IMR-90 (cell line): ENCODE measurements at regions not wholly inside any gene's neighbourhood (a gene's known extent, or its start where the extent isn't known, plus 50 kb on each side); places are given as distances from the start of the nearest gene placed in this dataset.

ENCODE experiments used
- ATAC-seq: fragments of 200-7000 bp; cut with Tn5 transposase; 2 replicates; pipeline ENCODE4 v1.9.1; 2020; ENCODE audit warnings: low read depth, mild to moderate bottlenecking, moderate library complexity
- BruUV-seq: library from RNA; stranded (reverse); fragments of 400-500 nt; replicated peaks from 2 replicates; lab custom pipeline; 2021; lab: Mats Ljungman, UMichigan
- CTCF ChIA-PET: fragments of 300-600 bp; formaldehyde crosslinking; extraction: SDS; loops from one replicate; lab custom pipeline; 2021; ENCODE audit warnings: antibody characterized with exemption; lab: Yijun Ruan, JAX
- POLR2A ChIA-PET: fragments of 300-600 bp; sonication (Branson Sonifier 250); formaldehyde crosslinking; loops from one replicate; lab custom pipeline; 2022; ENCODE audit warnings: antibody characterized with exemption; ENCODE audit not compliant: unreplicated experiment; lab: Charles Lee
- DNase-seq: peaks from one replicate; pipeline ENCODE4 v3.0.0; 2013
- H2AFZ ChIP-seq: replicated peaks from 2 replicates; pipeline ENCODE3; 2013; ENCODE audit warnings: low read length, mild to moderate bottlenecking; ENCODE audit not compliant: poor library complexity
- H2AK5ac ChIP-seq: 2 replicates; pipeline ENCODE4 v1.6.1; 2013; ENCODE audit warnings: low read depth, low read length, inconsistent platforms
- H2AK9ac ChIP-seq: replicated peaks from 2 replicates; pipeline ENCODE3; 2013; ENCODE audit warnings: mild to moderate bottlenecking, low read depth, low read length, moderate library complexity; ENCODE audit not compliant: poor library complexity
- H2BK120ac ChIP-seq: 2 replicates; pipeline ENCODE4 v1.6.1; 2013; ENCODE audit warnings: low read depth, low read length, inconsistent platforms
- H2BK15ac ChIP-seq: 3 replicates; pipeline ENCODE4 v1.6.1; 2013; ENCODE audit warnings: low read depth, low read length, inconsistent platforms
- H2BK20ac ChIP-seq: 2 replicates; pipeline ENCODE4 v1.6.1; 2013; ENCODE audit warnings: low read depth, mild to moderate bottlenecking, inconsistent platforms, low read length, moderate library complexity
- H2BK5ac ChIP-seq: 2 replicates; pipeline ENCODE4 v1.6.1; 2013; ENCODE audit warnings: mild to moderate bottlenecking, low read depth, low read length, inconsistent platforms; ENCODE audit not compliant: poor library complexity, severe bottlenecking
- H3K14ac ChIP-seq: replicated peaks from 2 replicates; pipeline ENCODE4 v1.6.1; 2013; ENCODE audit warnings: low read depth, low read length, inconsistent platforms
- H3K18ac ChIP-seq: 2 replicates; pipeline ENCODE4 v1.6.1; 2013; ENCODE audit warnings: low read depth, low read length, control low read depth
- H3K23ac ChIP-seq: 2 replicates; pipeline ENCODE4 v1.6.1; 2013; ENCODE audit warnings: low read depth, low read length, inconsistent platforms
- H3K27ac ChIP-seq: 2 replicates; pipeline ENCODE4 v1.5.1; 2013; ENCODE audit warnings: mild to moderate bottlenecking, control low read depth, low read length; ENCODE audit not compliant: insufficient read depth
- H3K27me3 ChIP-seq: 2 replicates; pipeline ENCODE4 v1.6.1; 2013; ENCODE audit warnings: low read length; ENCODE audit not compliant: control insufficient read depth, insufficient read depth
- H3K36me3 ChIP-seq: 2 replicates; pipeline ENCODE4 v1.6.1; 2013; ENCODE audit warnings: low read length, mixed read lengths; ENCODE audit not compliant: control insufficient read depth, insufficient read depth
- H3K4ac ChIP-seq: 2 replicates; pipeline ENCODE4 v1.6.1; 2013; ENCODE audit warnings: low read depth, low read length, inconsistent platforms
- H3K4me1 ChIP-seq: 2 replicates; pipeline ENCODE4 v1.6.1; 2013; ENCODE audit warnings: low read length, mixed read lengths; ENCODE audit not compliant: control insufficient read depth, insufficient read depth
- H3K4me2 ChIP-seq: 2 replicates; pipeline ENCODE4 v1.6.1; 2013; ENCODE audit warnings: low read depth, mild to moderate bottlenecking, control low read depth, low read length, moderate library complexity
- H3K4me3 ChIP-seq: 2 replicates; pipeline ENCODE4 v1.5.1; 2013; ENCODE audit warnings: low read depth, mild to moderate bottlenecking, control low read depth, low read length, moderate library complexity; ENCODE audit not compliant: insufficient read depth
- H3K56ac ChIP-seq: 2 replicates; pipeline ENCODE4 v1.6.1; 2013; ENCODE audit warnings: low read length, inconsistent platforms; ENCODE audit not compliant: insufficient read depth; ENCODE audit errors: extremely low read depth
- H3K79me1 ChIP-seq, 2 experiments: 2 replicates each; pipeline ENCODE4 v1.6.1; 2013; ENCODE audit warnings: low read length in 2 of 2, inconsistent platforms in 1 of 2, low read depth in 1 of 2
- H3K9ac ChIP-seq: 2 replicates; pipeline ENCODE4 v1.6.1; 2013; ENCODE audit warnings: low read depth, low read length, control low read depth
- H3K9me1 ChIP-seq: 2 replicates; pipeline ENCODE4 v1.6.1; 2013; ENCODE audit warnings: low read length, inconsistent platforms; ENCODE audit not compliant: insufficient read depth
- H3K9me3 ChIP-seq: 2 replicates; pipeline ENCODE4 v1.6.1; 2013; ENCODE audit warnings: low read length; ENCODE audit not compliant: control insufficient read depth, insufficient read depth
- H4K20me1 ChIP-seq: 2 replicates; pipeline ENCODE4 v1.6.1; 2013; ENCODE audit warnings: low read length, inconsistent platforms; ENCODE audit not compliant: insufficient read depth
- H4K5ac ChIP-seq: 2 replicates; pipeline ENCODE4 v1.6.1; 2013; ENCODE audit warnings: mild to moderate bottlenecking, low read depth, low read length, control low read depth
- H4K8ac ChIP-seq, 2 experiments: 2 replicates each; pipeline ENCODE4 v1.6.1; 2013; ENCODE audit warnings: low read depth in 2 of 2, low read length in 2 of 2, control low read depth in 1 of 2, inconsistent platforms in 1 of 2
- H4K91ac ChIP-seq: 2 replicates; pipeline ENCODE4 v1.6.1; 2013; ENCODE audit warnings: low read depth, low read length, inconsistent platforms; ENCODE audit not compliant: insufficient read depth
- ELK1 ChIP-seq: fragments of 150-350 bp; IDR thresholded peaks from 2 replicates; pipeline ENCODE4 v1.6.1; 2016; ENCODE audit warnings: low read depth, mild to moderate bottlenecking, low read length, moderate library complexity, borderline replicate concordance
- MAZ ChIP-seq: IDR thresholded peaks from 2 replicates; pipeline ENCODE4 v1.6.1; 2012; ENCODE audit warnings: low read depth, mild to moderate bottlenecking, low read length, improper control_type of control experiment, moderate library complexity, borderline replicate concordance
- MXI1 ChIP-seq: IDR thresholded peaks from 2 replicates; pipeline ENCODE4 v1.6.1; 2012; ENCODE audit warnings: low read depth, mild to moderate bottlenecking, low read length, moderate library complexity, borderline replicate concordance
- POLR2A ChIP-seq: IDR thresholded peaks from 2 replicates; pipeline ENCODE4 v1.6.1; 2012; ENCODE audit warnings: mild to moderate bottlenecking, low read depth, low read length
- RAD21 ChIP-seq: IDR thresholded peaks from 2 replicates; pipeline ENCODE4 v1.6.1; 2012; ENCODE audit warnings: low read length, improper control_type of control experiment
- RCOR1 ChIP-seq: IDR thresholded peaks from 2 replicates; pipeline ENCODE4 v1.6.1; 2012; ENCODE audit warnings: mild to moderate bottlenecking, low read length, improper control_type of control experiment; ENCODE audit not compliant: insufficient replicate concordance
- SMC3 ChIP-seq: fragments of 150-350 bp; IDR thresholded peaks from 2 replicates; pipeline ENCODE4 v1.6.1; 2016; ENCODE audit warnings: low read depth, mild to moderate bottlenecking, antibody characterized with exemption, low read length, moderate library complexity
- USF2 ChIP-seq: fragments of 150-350 bp; IDR thresholded peaks from 2 replicates; pipeline ENCODE4 v1.6.1; 2017; ENCODE audit warnings: mild to moderate bottlenecking, antibody characterized with exemption, low read length, low read depth
- WGBS, 2 experiments: methylation state at CpG; one replicate each; pipeline versions ENCODE4 v1.1.5 to v1.1.7; 2013; ENCODE audit warnings: missing lambda C conversion rate in 2 of 2; ENCODE audit not compliant: insufficient read length in 1 of 2; ENCODE audit errors: extremely low coverage in 2 of 2; 5-methylcytosine and 5-hydroxymethylcytosine counted together
- dilution Hi-C: fragments of 300-500 bp; cut with HindIII; formaldehyde crosslinking; loops from one replicate; pipeline ENCODE4 v1.14.3; 2018; ENCODE audit warnings: low sequenced_read_pairs; ENCODE audit not compliant: unreplicated experiment
- in situ Hi-C: fragments of 300-500 bp; cut with MboI; formaldehyde crosslinking; loops from 3 replicates; pipeline ENCODE4 v1.14.3; 2019; ENCODE audit warnings: low sequenced_read_pairs, inconsistent platforms, mixed read lengths
- intact Hi-C: fragments of 100-400 bp; cut with micrococcal nuclease; formaldehyde crosslinking; loops from 2 replicates; pipeline ENCODE4 v1.10.0; 2022

GRCh38 chr2:225895126-225895525 is 495.6 kb downstream of the NYAP2 start:
- no peak overlapping the region for H3K4me3 ChIP-seq
- no peak overlapping the region for H2AK9ac ChIP-seq
- 0 out of 2 replicates have a peak overlapping the region, but pooled peaks have one; percentile 44 for H2AK5ac ChIP-seq
- H3K56ac ChIP-seq: no peak overlapping the region
- no TSS peak for BruUV-seq
- peak overlapping the region; percentile 13; the same call in 1 of the 2 replicates for H4K91ac ChIP-seq
- no peak overlapping the region for H3K27ac ChIP-seq
- peak overlapping the region; percentile 43; the same call in 1 of the 2 replicates for H3K4ac ChIP-seq
- no peak overlapping the region for H3K9ac ChIP-seq
- DNase-seq (peak; percentile 28), ATAC-seq (no peak)
- no peak overlapping the region for H3K18ac ChIP-seq
- H2AFZ ChIP-seq: no peak overlapping the region
- H3K36me3 ChIP-seq: no peaks in the 10 kb centered on the region
- 0 out of 2 replicates have a peak, but pooled peaks cover 3% of the 10 kb centered on the region for H3K9me1 ChIP-seq
- H3K4me2 ChIP-seq: no peak overlapping the region
- CTCF ChIA-PET: interaction anchor here (0.6 to 0.8 kb wide), 2 partner anchors 762 to 907 kb away, joined by 3 to 4 read pairs; no protein-coding TSS in a partner anchor
- H2BK15ac ChIP-seq: peak overlapping the region; percentile 61; the same call in 1 of the 3 replicates
- H3K9me3 ChIP-seq: no peaks in the 10 kb centered on the region
- peak overlapping the region; percentile 38; the same call in 1 of the 2 replicates for H2BK120ac ChIP-seq
- POLR2A ChIA-PET: no interaction called here
- no peaks in the 10 kb centered on the region for H3K79me1 ChIP-seq
- no peaks in the 10 kb centered on the region for H3K27me3 ChIP-seq
- peaks cover 10% of the 10 kb centered on the region for H3K4me1 ChIP-seq
- no peak overlapping the region for H4K5ac ChIP-seq
- H4K8ac ChIP-seq: peak overlapping the region; percentile 35 to 54; a peak in 2 of 4 replicates
- peak overlapping the region; percentile 67; the same call in 1 of the 2 replicates for H2BK20ac ChIP-seq
- no peak overlapping the region for H3K23ac ChIP-seq
- no peak overlapping the region for H2BK5ac ChIP-seq
- intact Hi-C loops (loop anchor here (2.0 kb wide), 1 partner anchor 220 kb away; no protein-coding TSS in a partner anchor), in situ Hi-C loops (loop anchor here (25.0 kb wide), 1 partner anchor 292 kb away; no protein-coding TSS in a partner anchor), dilution Hi-C loops (no loop called here)
- TF ChIP-seq ELK1 (no peak), RAD21 (no peak), POLR2A (no peak), RCOR1 (no peak), SMC3 (no peak), USF2 (no peak), MAZ (no peak), MXI1 (no peak)
- no CpG with 5 or more reads among the region's 1 CpG for WGBS, 2 experiments
- H4K20me1 ChIP-seq: no peaks in the 10 kb centered on the region
- H3K14ac ChIP-seq: no peak overlapping the region
